Activated CD8-positive, alpha-beta memory T cell treated with anti-CD3 and anti-CD28 coated beads for 1 hour (primary cell): ENCODE measurements at regions not wholly inside any gene's neighbourhood (a gene's known extent, or its start where the extent isn't known, plus 50 kb on each side); places are given as distances from the start of the nearest gene placed in this dataset.
"Not testable (repeated sequence)": the region's sequence is repeated elsewhere in the genome, so short reads cannot be mapped to it uniquely, and the experiment has no call there.

ENCODE experiments used
- DNase-seq, 2 donors: peaks; one replicate each; pipeline ENCODE4 v3.0.0-alpha.2; 2020; ENCODE audit warnings: low read depth in 1 of 2; ENCODE audit errors: extremely low read depth in 1 of 2

- no peak for DNase-seq
Measured at GRCh38 chr5:37921452-37921851, 81.6 kb upstream of the GDNF start.

DNA sequence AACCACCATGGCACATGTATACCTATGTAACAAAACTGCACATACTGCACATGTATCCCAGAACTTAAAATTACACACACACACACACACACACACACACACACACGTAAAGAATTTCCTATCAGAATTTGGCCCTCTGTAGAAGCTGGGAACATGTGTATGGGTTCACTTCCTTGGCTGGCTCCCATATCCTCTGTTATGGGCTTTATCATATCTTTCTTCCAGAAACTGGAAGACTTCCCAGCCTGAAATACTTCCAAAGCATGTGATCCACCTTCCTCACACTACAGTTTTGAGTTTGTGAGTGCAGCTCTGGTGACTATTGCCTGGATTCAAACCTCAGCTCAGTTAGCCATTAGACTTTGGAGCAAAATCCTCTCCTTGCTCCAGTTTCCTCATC lies 78.6 kb upstream of the GDNF start:
- no peak for DNase-seq

- DNase-seq: no peak
Measured at GRCh38 chr5:37916525-37916924, 76.7 kb upstream of the GDNF start.

DNA sequence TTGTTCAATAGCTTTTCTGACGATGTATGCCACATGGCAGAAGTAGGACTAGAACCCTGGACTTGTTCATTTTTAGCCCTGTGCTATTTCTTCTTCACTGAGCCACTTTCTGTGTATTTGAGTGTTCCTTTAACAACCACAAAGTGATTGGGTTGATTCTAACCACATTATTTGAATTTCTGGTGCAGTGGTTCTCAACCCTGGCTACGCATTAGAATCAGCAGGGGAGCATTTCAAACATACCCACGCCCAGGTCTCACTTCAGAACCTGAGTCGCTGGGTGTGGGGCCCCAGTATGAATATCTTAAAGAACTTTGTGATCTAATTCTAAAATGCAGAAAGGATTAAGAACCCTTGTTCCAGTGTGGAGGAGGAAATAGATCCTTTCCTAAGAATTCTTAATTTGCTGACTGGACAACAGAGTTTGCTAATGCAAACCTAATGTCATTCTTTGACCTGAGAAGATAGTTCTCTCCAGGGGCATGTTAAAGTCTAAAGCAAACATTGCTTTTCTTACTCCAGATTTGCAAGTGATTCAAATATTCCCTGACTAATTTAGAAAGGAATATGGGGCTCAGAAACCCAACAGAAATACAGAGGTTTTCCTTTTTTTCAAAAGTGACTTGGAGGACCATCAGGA lies 75.4 kb upstream of the GDNF start:
- DNase-seq: no peak

DNA sequence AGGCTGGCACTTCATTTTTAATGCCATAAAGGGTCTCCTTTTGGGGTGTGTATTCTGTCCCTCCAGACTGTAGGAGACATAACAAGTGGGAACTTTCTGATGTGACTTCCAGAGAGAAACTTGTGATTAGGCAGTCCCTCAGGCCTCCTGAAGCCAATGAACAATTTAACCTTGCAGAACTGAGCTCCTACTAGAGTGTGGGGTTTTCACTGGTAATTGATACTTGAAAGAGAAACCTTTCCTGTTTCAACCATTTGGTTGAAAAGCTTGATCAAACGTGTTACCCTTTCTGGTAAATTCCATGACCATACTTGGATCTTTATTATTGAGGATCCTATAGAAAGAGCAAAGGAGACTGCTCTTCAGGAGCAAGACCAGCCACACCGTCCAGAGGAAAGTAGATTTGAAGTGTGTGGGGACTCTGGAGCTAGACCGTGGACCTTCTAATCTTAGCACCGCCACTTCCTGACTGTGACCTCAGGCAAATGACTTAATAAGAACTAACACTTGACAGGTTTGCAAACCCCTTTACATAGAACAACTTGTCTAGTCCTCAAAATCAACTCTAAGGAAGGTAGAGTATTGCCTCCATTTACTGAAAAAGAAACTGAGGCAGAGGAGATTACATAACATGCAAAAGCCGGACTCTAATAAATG lies 69.9 kb upstream of the GDNF start:
- DNase-seq: not testable (repeated sequence)

DNA sequence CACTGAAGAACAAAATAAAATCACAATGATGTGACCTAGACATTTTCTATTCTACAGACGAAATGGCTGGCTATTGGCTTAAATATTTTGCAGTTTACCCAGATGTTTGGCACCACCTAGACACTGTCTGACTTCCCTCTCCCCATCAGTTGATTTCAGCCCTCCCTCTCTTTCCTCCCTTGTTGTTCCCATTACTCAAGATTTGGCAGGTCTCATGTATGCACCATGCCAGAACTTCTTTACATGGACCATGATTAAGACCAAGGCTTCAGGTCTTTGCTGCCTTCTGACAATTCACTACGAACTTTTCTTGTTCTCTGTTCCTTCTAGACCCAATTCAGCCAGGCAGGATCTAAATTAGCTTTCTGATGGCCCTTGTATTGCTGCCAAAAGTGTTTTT lies 66.6 kb upstream of the GDNF start:
- DNase-seq: no peak

- no peak for DNase-seq
Measured at GRCh38 chr5:37905230-37905629, 65.4 kb upstream of the GDNF start.

DNA sequence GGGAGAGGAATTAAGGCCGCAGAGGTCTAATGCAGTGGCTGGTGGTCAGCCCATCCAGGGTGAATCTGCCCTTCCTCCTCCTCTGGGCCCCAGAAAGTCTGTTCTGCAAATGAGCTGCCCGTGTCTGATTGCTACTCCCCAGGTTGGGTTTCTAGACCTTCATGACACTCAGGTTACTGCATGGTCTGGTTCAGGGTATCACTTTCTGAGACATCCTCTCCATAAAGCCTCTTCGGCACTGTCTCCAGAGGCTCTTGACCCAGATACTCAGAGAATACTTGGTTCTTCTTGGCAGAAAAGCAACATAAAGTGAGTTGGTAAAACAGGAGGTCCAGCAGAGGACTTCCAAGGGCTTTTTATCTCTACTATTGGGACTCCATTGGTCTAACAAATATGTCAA lies 62.5 kb upstream of the GDNF start:
- DNase-seq: no peak

DNA sequence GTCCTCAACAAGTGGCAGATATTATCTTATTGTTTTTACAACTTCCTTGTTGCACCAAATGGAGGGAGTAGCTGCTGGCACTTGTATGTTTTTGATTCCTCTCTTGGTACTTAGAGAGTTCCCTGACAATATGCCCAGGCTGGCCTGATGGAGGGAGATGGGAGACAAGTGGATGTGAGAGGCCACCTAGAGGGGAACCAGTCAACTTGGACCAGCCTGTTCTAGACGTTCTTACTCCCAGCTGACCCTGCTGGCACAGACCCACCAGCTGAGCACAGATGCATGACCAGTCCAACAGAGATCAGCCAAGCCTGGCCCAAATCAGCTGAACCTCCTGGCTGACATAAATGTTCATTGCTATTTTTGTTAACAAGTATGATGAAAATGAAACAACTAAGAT lies 60.9 kb upstream of the GDNF start:
- no peak for DNase-seq

DNA sequence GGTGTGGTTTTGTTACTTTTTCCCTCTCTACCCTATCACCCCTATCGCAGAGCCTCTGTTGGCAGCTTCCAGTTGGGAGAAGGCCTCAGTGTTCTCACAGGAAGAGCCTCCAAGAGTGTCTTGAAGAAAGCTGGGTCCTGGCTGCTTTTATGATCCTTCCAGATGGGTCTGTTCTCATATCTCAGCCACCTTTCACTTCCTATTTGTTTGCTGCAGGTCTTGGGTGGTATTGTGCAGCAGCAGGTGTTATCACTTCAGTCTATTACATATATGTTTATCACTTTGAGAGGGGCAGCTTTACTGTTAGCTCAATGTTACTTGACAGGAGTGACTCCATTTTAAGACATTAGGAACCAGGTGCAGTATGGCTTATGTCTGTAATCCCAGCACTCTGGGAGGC lies 59.2 kb upstream of the GDNF start:
- no peak for DNase-seq

DNA sequence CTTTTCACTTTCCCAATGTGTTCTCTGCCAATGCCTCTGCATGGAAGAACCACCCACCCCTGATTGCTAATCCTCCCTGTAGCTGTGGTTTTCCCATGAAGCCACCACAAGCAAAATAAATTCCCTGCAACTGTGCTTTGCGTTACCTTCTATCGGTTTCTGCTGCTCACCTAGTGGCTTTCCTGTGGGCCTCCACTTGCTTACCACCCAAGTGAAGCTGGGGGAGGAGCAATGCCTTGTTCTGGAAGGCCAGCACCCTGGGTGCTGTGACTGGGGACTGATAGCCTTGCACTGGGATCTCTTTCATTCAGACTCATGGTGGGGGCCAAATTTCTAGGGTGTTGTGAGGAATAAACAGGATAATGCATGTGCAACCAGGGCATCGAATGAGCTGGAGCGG lies 56.3 kb upstream of the GDNF start:
- no peak for DNase-seq

DNA sequence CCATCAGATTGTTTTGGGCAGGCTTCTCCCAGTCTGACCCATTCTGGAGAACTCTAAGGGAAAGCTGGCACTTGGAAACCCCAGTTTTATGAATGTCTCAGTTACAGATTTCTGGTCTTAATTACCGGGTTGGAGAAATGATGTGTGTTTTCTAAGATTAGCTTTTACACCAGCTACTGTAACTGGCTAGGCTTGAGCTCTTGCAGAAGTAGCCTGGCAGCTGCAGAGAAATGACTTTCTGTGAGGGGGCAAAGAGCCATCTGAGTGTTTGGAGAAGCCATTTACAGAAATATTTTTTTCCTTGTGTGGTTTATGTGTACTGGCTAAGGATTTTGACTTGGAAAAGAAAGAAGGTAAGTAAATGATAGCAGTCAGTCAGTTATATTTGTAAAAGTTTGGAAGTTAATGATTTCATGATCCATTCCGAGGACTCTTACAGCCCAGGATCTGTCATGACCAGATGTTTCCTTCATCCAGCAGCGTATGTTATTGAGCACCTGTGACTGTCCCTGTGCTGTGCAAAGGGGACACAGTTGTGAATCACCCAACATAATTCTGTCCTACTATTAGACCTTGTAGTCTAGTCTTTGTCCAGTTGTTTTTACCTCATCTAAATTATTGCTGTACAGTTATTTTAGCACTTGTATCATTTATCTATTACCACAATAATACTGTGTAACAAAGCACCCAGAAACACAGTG lies 53.7 kb upstream of the GDNF start:
- no peak for DNase-seq

GRCh38 chr5:37892586-37892985 lies 52.7 kb upstream of the GDNF start:
- no peak for DNase-seq

DNA sequence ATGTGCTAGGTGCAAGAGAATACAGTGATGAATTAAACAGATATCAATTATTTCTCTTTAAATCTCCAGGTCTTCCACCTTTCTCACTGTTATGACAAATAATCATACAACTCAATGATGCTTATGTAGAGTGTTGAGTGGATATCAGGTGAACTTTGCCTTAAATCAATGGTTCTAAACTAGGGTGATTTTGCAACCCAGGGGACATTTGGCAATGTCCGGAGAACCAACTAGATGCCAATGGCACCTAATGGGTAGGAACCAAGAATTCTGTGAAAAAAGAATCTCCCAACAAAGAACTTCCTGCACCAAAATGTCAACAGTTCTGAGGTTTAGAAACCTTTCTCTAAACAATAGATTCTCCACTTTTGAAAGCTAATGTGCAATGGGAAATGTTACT lies 52.0 kb upstream of the GDNF start:
- no peak for DNase-seq

DNA sequence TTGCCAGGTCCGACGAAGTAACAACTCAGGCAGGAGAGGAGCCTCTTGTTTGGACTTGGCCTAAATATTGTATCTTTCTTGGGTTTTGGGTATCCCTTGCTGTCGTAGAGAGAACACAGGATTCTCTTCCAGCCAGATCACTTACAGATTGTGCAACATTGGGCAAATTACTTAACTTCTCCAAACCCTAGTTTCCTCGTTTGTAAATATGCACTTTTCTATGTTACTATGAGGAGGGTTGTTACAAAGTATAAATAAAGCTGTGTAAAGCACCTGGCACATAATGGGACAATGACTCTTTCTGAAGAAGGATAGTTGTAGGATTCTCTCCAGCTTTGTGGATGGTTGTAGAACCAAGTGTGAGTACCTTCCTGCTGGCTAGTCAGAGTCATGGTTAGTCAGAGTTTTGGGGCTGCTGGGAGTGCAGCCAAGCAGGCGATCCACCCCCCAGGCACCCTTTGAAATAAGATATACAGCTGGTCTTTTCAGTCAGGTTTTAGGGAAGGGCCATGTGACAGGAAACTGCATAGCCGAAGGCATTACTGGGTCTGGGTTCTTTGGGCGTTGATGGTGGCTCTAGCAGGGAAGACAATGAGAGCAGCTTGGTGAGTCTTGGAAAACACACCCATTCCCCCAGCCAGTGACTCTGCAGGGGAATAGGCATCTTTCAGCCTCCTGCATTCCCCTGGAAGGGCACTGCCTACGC lies 49.9 kb upstream of the GDNF start:
- DNase-seq: no peak
